Activated B cell treated with CpG ODN at 0.5 μM for 24 hours (primary cell): ENCODE measurements at regions not wholly inside any gene's neighbourhood (a gene's known extent, or its start where the extent isn't known, plus 50 kb on each side); places are given as distances from the start of the nearest gene placed in this dataset.

Experiments
- ATAC-seq: fragments of 200-7000 bp; cut with Tn5 transposase; one replicate; pipeline ENCODE4 v1.10.0; 2021; ENCODE audit warnings: low read depth, mild to moderate bottlenecking, moderate library complexity
- CTCF ChIA-PET: fragments of 350-600 bp; sonication (Branson Sonifier 250); formaldehyde crosslinking; loops from one replicate; lab custom pipeline; 2021; ENCODE audit warnings: antibody characterized with exemption; lab: Charles Lee
- POLR2A ChIA-PET: fragments of 350-600 bp; sonication (Branson Sonifier 250); formaldehyde crosslinking; loops from one replicate; lab custom pipeline; 2021; ENCODE audit warnings: antibody characterized with exemption; lab: Charles Lee
- DNase-seq: peaks from one replicate; pipeline ENCODE4 v3.0.0; 2022
- H3K27ac Mint-ChIP-seq: one replicate; pipeline ENCODE4 v1.8.0; 2020; ENCODE audit warnings: mixed read lengths
- H3K27me3 Mint-ChIP-seq: one replicate; pipeline ENCODE4 v1.8.0; 2021; ENCODE audit warnings: mixed read lengths
- H3K36me3 Mint-ChIP-seq: one replicate; pipeline ENCODE4 v1.8.0; 2021; ENCODE audit warnings: low read depth, mixed read lengths
- H3K4me1 Mint-ChIP-seq: one replicate; pipeline ENCODE4 v1.8.0; 2021; ENCODE audit warnings: mixed read lengths
- H3K4me3 Mint-ChIP-seq: one replicate; pipeline ENCODE4 v1.8.0; 2020; ENCODE audit warnings: mild to moderate bottlenecking, mixed read lengths
- H3K9me3 Mint-ChIP-seq: one replicate; pipeline ENCODE4 v1.8.0; 2020; ENCODE audit warnings: mixed read lengths
- intact Hi-C: fragments of 100-400 bp; cut with micrococcal nuclease; formaldehyde crosslinking; loops from one replicate; pipeline ENCODE4 v1.15.1; 2024
- TF ChIP-seq, protein P1 (sequence below): fragments of 200-600 bp; IDR thresholded peaks from one replicate; pipeline ENCODE4 v1.8.0; 2022; ENCODE audit warnings: antibody characterized with exemption, mild to moderate bottlenecking

GRCh38 chr21:22311741-22312462 lies 1313.7 kb downstream of the NCAM2 start:
- TF ChIP-seq, protein P1, sequence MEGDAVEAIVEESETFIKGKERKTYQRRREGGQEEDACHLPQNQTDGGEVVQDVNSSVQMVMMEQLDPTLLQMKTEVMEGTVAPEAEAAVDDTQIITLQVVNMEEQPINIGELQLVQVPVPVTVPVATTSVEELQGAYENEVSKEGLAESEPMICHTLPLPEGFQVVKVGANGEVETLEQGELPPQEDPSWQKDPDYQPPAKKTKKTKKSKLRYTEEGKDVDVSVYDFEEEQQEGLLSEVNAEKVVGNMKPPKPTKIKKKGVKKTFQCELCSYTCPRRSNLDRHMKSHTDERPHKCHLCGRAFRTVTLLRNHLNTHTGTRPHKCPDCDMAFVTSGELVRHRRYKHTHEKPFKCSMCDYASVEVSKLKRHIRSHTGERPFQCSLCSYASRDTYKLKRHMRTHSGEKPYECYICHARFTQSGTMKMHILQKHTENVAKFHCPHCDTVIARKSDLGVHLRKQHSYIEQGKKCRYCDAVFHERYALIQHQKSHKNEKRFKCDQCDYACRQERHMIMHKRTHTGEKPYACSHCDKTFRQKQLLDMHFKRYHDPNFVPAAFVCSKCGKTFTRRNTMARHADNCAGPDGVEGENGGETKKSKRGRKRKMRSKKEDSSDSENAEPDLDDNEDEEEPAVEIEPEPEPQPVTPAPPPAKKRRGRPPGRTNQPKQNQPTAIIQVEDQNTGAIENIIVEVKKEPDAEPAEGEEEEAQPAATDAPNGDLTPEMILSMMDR = no peak
- Mint-ChIP-seq H3K36me3 (no peaks in the 10 kb centered on the region), H3K27me3 (no peaks in the 10 kb centered on the region), H3K4me3 (no peak overlapping the region), H3K4me1 (no peaks in the 10 kb centered on the region), H3K27ac (no peak overlapping the region), H3K9me3 (peaks cover 6% of the 10 kb centered on the region)
- ChIA-PET POLR2A (no interaction called here), CTCF (no interaction called here)
- intact Hi-C loops = no loop called here
- DNase-seq (no peak), ATAC-seq (no peak)

DNA sequence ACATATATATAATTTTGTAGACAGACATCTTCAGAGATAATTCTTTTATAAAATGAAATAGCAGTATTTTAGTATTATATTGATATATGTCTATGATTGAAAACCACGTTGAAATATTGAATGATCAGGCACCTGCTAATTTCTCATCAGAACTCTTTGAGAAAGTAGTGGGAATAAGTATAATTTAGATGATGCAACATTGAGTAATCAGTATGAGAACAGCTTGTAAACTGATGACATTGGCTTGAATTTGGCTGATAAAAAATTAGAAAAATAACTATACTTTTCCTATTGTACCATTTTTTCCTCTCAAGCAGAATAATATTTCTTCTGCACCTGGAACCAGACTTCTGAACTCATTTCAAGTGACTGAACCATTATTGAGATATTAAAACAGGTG lies 1316.8 kb downstream of the NCAM2 start:
- intact Hi-C loops = no loop called here
- TF ChIP-seq, protein P1 = no peak
- H3K9me3 Mint-ChIP-seq = peaks cover 6% of the 10 kb centered on the region
- H3K27ac Mint-ChIP-seq = no peak overlapping the region
- no peaks in the 10 kb centered on the region for H3K27me3 Mint-ChIP-seq
- H3K4me1 Mint-ChIP-seq = no peaks in the 10 kb centered on the region
- ATAC-seq (no peak), DNase-seq (no peak)
- H3K36me3 Mint-ChIP-seq = no peaks in the 10 kb centered on the region
- POLR2A ChIA-PET = no interaction called here
- CTCF ChIA-PET = no interaction called here
- no peak overlapping the region for H3K4me3 Mint-ChIP-seq

DNA sequence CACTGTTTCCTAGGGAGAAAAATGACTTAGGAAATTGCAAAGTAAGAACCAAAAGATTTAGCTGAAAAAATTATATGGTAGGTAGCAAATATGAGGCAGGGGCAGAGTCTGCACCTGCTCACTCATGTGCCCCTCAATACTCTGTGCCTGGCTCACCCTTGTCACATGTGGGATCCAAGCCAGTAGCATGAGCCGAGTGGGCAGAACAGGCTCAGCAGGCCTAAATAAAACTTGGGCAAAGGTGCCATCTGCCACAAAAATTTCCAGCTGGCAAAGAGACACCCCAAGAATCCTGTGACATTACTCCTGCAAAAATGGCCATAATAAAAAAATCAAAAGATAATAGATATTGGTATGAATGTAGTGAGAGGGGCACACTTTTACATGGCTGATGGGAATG lies 1321.2 kb downstream of the NCAM2 start:
- H3K27ac Mint-ChIP-seq = no peak overlapping the region
- peaks cover 12% of the 10 kb centered on the region for H3K9me3 Mint-ChIP-seq
- intact Hi-C loops = no loop called here
- ATAC-seq (no peak), DNase-seq (no peak)
- H3K36me3 Mint-ChIP-seq = no peaks in the 10 kb centered on the region
- no peaks in the 10 kb centered on the region for H3K27me3 Mint-ChIP-seq
- TF ChIP-seq, protein P1 = no peak
- H3K4me1 Mint-ChIP-seq = no peaks in the 10 kb centered on the region
- ChIA-PET CTCF (no interaction called here), POLR2A (no interaction called here)
- H3K4me3 Mint-ChIP-seq = no peak overlapping the region

- H3K4me3 Mint-ChIP-seq = no peak overlapping the region
- DNase-seq (no peak), ATAC-seq (no peak)
- H3K27me3 Mint-ChIP-seq = no peaks in the 10 kb centered on the region
- intact Hi-C loops = no loop called here
- no peaks in the 10 kb centered on the region for H3K36me3 Mint-ChIP-seq
- H3K9me3 Mint-ChIP-seq = peaks cover 21% of the 10 kb centered on the region
- TF ChIP-seq, protein P1 = no peak
- CTCF ChIA-PET = no interaction called here
- H3K4me1 Mint-ChIP-seq = no peaks in the 10 kb centered on the region
- H3K27ac Mint-ChIP-seq = no peak overlapping the region
- POLR2A ChIA-PET = no interaction called here
These were observed 1344.7 kb downstream of the NCAM2 start for GRCh38 chr21:22342889-22343288.

- Mint-ChIP-seq H3K4me3 (no peak overlapping the region), H3K36me3 (no peaks in the 10 kb centered on the region), H3K4me1 (no peaks in the 10 kb centered on the region), H3K9me3 (peaks cover 21% of the 10 kb centered on the region), H3K27me3 (no peaks in the 10 kb centered on the region), H3K27ac (no peak overlapping the region)
- no peak for DNase-seq
- CTCF ChIA-PET = no interaction called here
- TF ChIP-seq, protein P1 = no peak
- intact Hi-C loops = no loop called here
- no peak for ATAC-seq
- POLR2A ChIA-PET = no interaction called here
These were observed 1345.1 kb downstream of the NCAM2 start for GRCh38 chr21:22343303-22343702.
